A204.1 (cell line): ENCODE measurements at regions not wholly inside any gene's neighbourhood (a gene's known extent, or its start where the extent isn't known, plus 50 kb on each side); places are given as distances from the start of the nearest gene placed in this dataset.
"Not testable (repeated sequence)": the region's sequence is repeated elsewhere in the genome, so short reads cannot be mapped to it uniquely, and the experiment has no call there.

Experiments
- FAIRE-seq: peaks from 2 replicates; lab custom pipeline; 2012; peaks lifted over from hg19 to GRCh38; lab: Jason Lieb, UNC

GRCh38 chr9:88816591-88816990, 174.7 kb upstream of the S1PR3 start:
- no peak for FAIRE-seq

- no peak for FAIRE-seq
Observed at GRCh38 chr9:88817628-88818027, 173.6 kb upstream of the S1PR3 start.

GRCh38 chr9:88818495-88819201, 172.6 kb upstream of the S1PR3 start:
- FAIRE-seq, result no peak

DNA sequence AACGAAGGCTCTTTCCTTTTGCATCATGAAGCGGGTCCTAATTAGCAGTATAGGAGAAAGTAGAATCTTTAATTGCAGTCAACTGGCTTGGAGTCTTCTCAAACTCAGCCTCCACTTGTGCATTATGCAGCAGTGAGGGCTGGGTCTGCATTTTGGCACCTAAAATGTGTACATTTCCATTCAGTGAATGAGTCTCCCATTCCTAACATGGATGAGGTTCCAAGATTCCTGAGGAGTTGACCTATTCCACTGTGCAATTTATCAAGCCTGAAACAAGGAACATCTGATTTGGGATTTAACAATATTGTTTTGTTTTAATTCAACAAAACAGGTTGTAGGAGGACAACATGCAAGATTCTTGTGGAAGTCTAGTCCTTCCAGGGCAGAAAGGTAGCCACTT, 171.8 kb upstream of the S1PR3 start:
- FAIRE-seq, result no peak

DNA sequence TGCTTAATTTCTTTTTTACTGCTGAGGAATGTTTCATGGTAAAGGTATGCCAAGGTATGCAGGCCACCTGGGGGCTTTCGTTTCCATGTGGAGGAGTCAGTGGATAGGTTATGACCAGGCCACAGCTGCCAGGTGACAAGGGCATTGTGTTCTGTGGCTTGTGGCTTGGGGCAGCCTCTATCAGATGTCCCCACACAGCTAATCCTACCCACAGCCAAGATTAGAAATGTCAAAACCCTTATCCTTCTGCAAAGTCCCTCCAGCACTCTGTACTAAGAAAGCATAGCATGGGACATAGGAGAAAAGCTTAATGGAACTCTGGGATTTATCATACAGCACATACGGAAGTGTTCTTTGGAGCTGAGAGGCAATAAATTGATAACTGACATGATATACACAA, 171.2 kb upstream of the S1PR3 start:
- no peak for FAIRE-seq

DNA sequence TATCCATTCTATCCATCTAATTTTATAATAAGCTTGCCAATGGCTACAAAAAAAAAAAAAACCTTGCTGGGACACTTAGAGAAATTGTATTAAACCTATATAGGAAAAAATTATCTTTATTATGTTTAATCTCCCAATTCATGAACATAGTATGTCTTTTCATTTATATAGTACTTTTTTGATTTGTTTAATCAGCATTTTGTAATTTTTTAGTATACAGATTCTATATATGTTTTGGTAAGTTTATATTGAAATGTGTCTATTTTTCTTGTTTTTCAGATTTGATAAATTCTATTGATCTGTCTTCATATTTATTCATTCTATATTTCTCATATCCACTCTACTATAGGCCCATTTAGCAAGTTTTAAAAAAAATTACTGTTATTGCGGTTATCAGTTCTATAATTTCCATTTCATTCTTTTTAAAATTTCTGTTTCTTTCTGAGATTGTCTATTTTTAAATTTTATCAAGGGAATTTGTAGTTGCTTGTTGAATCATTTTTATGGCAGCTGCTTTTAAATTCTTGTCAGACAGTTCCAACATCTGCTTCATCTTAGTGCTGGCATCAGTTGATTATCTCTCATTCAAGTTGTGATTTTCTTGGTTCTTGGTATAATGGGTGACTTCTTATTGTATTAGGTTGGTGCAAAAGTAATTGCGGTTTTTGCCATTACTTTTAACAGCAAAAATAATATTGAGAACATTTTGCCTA, 170.1 kb upstream of the S1PR3 start:
- peak; percentile 65 for FAIRE-seq

DNA sequence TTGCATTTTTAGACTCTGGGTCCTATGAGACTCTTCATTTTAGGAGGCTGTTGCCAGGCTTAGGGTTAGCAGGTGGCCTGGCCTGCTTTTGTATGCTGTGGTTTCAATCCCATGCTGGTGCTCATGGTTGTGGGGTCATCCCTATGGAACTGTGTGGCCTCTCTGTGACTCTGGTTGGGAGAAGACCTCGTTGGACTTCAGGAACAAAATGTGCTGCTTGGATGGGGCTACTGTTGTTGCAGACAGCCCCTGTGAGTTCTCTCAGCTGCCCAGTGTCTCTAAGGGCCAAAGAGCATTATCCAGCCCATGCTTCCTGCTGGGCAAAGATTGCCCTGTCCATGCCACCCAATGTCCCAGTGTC, 169.5 kb upstream of the S1PR3 start:
- no peak for FAIRE-seq

- FAIRE-seq, result no peak
Observed at GRCh38 chr9:88824711-88825110, 166.6 kb upstream of the S1PR3 start.

GRCh38 chr9:88826181-88826580, 165.1 kb upstream of the S1PR3 start:
- no peak for FAIRE-seq

DNA sequence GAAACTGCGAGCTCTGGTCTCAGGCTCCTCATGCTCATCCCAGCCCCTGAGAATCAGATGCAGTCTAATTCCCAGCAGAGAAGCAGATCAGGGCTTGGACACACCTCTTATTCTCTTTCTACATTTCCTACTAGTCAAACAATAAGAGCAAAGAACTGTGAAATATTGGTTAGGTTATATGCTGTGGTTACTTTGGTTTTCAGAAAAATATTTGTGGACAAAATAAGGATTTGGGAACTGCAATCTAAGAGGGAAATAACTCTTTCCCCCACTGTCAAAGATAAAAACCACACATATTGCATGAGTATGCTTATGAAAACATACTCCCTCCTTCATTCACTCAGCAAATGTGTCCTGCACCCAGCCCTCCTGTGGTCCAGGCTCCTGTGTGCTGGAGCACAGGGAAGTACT, 164.5 kb upstream of the S1PR3 start:
- FAIRE-seq, result no peak

- no peak for FAIRE-seq
Observed at GRCh38 chr9:88828018-88828417, 163.2 kb upstream of the S1PR3 start.

DNA sequence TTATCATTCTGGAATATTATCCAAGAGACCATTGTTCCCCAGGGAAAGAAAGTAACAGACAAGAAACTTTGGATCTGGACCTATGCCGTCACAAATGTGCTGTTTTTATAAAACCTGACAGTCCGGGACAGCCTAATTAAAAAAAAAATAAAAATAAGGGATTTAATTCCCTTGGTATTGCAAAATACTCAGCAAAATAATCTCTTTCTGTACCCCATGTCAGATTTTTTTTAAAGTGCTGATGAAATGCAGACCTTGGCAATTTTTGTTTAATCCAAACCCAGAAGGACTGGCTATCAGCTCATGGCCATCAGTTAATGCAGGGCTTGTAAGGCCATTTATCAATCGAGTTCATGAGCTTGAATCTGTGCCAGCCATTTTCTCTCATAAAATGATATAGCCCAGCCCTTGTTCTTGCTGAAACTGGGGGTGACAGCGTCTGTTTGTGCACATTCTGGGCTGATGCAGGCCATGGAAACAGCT, 162.7 kb upstream of the S1PR3 start:
- FAIRE-seq, result no peak

- no peak for FAIRE-seq
Observed at GRCh38 chr9:88829276-88829675, 162.0 kb upstream of the S1PR3 start.

GRCh38 chr9:88831713-88832407, 159.4 kb upstream of the S1PR3 start:
- no peak for FAIRE-seq

DNA sequence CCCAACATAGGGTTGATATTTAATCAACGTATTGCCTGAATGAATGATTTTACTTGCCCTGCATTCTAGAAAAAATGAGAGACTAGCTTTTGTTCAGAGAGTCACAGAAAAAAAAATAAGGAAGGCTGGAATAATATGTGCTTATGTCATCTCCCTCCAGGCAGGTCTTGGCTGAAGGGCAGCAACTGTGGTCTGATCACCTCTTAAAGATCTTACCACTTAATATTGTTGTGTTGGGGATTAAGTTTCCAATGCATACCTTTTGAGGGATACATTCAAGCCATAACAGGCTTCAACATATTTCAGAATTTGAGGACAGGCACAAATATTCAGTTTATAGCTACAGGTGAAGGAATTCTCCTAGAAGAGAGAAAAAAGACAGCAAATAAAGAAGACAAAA, 157.3 kb upstream of the S1PR3 start:
- no peak for FAIRE-seq

DNA sequence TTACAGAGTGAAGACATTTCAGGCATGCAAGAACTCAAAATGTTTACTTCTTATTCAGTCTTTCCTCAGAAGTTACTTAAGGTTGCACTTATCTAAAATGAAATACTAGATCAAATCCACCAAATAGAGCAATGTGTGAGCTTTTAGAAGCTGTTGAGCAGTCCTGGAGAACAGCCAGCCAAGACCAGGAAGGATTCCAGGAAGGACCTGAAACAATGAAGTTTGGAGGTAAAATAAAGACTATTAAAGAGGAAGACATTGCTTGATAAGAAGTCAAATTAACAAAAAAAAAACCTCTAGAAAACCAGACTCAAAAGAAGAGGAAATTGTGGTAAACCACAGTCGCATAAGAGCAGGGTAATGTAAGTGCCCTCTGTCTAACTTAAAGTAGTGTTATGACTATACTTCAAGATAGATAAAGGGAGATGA, 156.2 kb upstream of the S1PR3 start:
- no peak for FAIRE-seq

DNA sequence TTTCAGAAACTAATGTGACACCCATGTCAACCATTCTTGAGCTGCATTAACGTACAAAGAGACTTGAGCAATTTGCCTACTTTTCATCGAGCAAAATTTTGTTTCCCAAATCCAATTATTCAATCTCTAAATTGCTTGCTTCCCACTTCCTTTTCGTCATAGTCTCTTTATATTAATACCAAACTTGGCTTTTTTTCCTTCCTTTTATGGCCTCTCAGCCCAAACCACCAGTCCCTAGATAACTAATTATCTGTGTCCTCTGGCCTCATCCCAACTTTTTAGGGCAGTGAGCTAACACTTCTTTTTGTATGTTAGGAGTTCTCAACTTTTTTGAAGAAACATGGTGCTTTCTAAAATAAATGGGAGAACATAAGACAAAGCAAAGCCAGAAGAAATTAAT, 155.5 kb upstream of the S1PR3 start:
- FAIRE-seq, result no peak

GRCh38 chr9:88837731-88838130, 153.5 kb upstream of the S1PR3 start:
- FAIRE-seq, result no peak

DNA sequence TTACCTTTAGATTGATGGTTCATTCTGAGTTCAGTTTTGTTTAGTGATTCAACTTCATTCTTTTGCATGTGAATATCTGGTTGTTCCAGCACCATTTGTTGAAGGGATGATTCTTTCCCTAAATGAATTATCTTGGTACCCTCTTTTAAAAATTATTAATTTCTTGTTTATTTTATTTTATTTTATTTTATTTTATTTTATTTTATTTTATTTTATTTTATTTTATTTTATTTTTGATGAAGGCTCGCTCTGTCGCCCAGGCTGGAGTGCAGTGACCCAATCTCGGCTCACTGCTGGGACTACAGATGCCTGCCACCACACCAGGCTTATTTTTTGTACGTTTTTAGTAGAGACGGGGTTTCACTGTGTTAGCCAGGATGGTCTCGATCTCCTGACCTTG, 141.4 kb upstream of the S1PR3 start:
- not testable (repeated sequence) for FAIRE-seq

GRCh38 chr9:88852794-88853193, 138.5 kb upstream of the S1PR3 start:
- no peak for FAIRE-seq

DNA sequence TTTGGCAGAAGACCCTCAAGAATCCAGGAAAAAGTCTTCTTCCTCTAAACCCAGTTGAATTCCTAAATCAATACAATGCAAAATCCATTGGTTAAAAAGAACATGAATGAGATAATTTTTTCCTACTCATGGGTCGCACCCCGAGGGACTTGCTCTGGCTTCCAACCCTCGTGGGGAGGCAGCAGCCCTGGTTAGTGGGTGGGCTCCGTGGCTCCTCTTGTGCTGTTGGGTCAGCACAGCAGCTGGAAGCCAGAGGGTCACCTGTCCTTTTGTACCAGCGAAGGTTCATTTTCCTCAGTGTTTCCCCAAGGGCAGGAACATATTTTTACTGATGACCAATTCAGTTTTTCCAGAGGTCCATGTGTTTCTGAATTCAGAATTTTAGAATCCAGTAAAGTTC, 120.6 kb upstream of the S1PR3 start:
- no peak for FAIRE-seq

GRCh38 chr9:88871669-88872068, 119.6 kb upstream of the S1PR3 start:
- FAIRE-seq, result no peak

DNA sequence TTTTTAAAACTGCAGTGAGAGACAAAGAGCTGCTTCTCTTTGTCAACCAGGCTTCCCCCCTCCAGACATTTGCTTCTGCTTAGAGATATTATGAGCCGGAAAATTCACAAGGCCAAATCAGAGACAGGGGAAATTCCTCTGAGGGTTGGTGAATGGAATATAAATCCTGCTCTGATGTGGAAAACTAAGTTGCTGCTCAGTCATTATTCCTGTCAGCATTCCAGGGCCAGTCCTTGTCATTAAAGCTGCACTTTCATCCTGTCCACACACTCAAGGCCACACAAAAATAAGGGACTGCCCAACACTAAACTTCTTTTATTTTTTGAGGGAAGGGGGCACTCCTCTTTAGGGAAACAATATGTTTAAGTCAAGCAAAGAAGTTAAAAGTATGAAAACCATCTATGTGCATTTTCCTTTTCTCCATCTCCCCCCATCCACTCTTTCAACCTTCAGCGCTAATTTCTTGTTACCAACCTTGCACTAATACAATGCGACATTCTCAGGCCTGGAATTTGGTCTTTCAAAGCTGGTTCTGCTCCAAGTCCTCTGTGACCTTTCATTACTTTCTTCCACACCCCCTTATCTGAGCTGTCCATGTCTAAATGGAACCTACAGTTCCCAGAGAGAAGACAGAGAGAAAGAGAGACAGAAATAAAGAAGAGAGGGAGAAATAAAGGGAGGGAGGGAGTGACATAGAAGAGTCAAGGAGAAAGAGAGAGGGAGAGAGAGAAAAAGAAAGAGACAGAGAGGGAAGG, 118.9 kb upstream of the S1PR3 start:
- no peak for FAIRE-seq
